GM18873 (cell line): ENCODE measurements at regions not wholly inside any gene's neighbourhood (a gene's known extent, or its start where the extent isn't known, plus 50 kb on each side); places are given as distances from the start of the nearest gene placed in this dataset.
"Not testable (repeated sequence)": the region's sequence is repeated elsewhere in the genome, so short reads cannot be mapped to it uniquely, and the experiment has no call there.

Experiments
- ATAC-seq: cut with Tn5 transposase; IDR thresholded peaks from one replicate; pipeline ENCODE4 v1.9.1; 2021; ENCODE audit warnings: mild to moderate bottlenecking, moderate library complexity, moderate number of reproducible peaks; ENCODE audit not compliant: unreplicated experiment, low FRiP score

DNA sequence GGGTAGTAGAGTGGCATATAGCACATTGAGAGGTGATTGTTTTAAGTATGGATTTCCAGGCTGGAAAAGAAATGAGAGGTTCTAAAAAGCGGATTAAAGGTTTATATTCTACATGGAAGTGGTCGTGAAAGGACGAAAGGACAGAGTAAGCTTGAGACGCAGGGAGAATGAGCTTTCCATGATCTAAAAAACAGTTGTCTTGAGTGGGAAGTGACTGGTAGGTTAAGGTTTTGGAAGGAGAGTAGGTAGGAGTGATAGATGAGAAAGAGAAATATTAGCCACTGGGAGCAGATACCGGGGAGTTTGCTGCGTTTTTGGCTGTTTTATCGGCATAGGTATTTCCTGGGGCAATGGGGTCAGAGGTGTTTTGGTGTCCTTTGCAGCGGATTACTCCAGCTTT lies 750.6 kb upstream of the ADGRB3 start:
- no peak for ATAC-seq

DNA sequence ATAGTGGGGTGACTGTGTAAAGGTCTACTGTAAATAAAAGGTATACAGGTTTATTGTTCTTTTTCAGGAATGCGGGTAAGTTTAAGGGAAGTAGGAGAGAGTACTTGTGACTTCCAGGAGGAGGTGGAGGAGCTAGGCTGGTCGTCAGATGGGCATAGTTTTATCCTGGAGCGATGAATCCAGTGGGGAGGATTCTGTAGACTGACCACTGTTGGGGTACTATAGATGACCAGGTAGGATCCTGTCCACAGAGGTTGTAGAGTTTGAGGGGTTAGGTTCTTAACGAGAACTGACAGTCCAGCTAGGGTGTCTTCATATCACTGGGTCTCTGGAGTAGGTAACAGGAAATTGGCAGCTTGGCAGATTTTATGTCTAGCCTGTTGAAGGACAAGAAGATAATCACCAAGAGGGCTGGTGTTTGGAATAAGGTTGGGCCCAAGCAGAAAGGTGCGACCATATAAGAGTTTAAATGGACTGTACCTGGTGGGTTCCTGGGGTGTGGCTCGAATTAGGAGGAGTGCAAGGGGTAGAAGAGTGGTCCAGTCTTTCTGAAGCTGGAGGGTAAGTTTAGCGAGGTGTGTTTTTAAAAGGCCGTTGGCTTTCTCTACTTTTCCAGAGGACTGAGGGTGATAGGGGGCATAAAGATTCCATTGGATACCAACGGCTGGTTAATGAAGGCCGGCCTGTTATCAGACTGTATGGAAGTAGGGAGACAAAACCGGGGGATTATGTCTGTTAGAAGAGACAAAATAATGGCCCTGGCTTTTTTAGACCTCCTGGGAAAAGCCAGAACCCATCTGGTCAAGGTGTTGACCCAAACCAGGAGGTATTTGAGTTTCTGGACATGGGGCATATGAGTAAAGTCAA lies 751.3 kb upstream of the ADGRB3 start:
- no peak for ATAC-seq

DNA sequence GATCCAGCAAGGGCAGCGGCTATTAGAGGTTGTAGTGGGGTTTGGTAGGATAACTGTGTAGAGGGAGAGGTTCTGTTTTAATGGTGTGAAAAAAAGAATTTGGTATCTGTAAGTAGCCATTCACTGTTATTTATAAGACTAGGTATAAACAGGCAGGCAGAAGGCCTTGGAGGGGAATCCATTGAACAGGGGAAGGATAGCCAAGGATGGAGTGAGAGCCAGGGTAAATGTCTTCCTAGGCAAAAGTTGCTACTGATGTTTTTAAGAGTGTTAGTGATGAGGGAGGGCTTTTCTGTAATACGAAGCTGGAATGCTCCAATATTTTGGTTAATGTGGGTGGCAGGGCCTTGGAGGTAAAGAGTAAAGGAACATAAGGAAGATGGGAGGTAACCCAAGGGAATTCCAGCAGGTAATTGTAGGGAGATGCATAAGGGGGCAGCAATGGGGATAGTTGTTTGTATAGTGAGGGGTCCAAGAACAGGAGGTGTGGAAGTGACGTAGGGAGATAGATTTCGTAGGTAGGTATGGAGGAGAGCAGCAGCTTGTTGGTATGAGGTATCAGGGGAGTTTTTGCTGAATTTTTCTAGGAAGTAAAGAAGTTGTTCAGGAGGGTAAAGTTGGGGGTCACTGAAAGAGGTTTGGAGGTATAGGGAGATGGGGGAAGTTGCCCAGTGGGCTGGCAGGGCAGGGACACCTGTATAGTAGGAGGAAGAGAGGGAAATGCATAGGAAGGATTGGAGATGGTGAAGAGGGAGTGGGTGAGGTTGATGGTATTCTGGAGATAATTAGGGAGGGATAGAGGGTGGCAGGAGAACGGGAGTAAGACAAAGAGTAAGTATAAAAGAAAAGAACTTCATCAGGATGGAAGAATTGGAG lies 752.4 kb upstream of the ADGRB3 start:
- ATAC-seq: no peak

DNA sequence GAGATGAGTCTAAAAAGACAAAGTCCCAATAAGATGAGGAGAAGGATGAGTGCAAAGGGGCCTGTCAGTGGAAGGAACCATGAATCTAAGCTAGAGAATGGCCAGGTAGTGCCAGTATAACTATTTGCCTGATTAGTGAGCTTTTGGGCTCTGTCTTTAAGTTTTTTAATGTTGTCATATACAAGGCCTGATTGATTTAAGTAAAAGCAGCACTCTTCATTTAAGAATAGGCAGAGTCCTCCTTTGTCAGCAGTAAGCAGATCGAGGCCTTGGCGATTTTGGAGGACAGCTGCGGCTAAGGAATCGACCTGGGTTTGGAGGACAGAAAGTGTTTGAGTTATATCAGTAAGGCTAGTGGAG lies 753.4 kb upstream of the ADGRB3 start:
- no peak for ATAC-seq

DNA sequence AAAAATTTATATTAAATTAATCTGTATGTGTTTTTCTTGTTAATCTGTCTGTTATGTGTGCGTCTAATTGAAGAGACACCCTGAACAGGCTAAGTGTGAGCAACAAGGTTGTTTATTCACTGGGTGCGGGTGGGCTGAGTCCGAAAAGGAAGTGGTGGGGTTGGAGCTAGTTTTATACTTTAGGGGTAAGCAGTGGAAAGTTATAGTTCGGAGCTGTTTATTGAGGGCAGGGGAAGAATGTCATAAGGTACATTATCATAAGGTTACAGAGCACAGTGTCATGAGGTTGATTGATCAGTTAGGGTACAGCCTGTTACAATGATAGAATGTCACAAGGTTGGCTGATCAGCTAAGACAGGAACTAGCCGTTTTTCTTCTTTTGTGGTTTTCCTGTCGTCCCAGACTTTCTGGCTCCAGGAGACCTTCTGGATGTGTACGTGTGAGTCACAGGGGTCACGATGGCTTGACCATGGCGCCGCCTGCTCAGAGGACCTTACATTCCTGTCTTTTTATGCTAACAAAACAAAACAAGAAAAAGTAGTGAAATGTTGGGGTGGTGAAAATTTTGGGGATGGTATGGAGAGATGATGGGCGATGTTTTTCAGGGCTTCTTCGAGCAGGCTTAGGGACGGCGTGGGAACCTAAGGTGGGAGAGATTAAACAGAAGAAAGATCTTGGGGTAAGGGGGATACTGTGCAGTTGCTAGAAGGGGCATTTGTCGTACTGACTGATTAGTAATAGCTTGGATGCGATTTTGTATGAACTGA lies 754.0 kb upstream of the ADGRB3 start:
- no peak for ATAC-seq

DNA sequence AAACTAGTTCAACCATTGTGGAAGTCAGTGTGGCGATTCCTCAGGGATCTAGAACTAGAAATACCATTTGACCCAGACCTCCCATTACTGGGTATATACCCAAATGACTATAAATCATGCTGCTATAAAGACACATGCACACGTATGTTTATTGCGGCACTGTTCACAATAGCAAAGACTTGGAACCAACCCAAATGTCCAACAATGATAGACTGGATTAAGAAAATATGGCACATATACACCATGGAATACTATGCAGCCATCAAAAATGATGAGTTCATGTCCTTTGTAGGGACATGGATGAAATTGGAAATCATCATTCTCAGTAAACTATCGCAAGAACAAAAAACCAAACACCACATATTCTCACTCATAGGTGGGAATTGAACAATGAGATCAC lies 754.7 kb upstream of the ADGRB3 start:
- not testable (repeated sequence) for ATAC-seq

DNA sequence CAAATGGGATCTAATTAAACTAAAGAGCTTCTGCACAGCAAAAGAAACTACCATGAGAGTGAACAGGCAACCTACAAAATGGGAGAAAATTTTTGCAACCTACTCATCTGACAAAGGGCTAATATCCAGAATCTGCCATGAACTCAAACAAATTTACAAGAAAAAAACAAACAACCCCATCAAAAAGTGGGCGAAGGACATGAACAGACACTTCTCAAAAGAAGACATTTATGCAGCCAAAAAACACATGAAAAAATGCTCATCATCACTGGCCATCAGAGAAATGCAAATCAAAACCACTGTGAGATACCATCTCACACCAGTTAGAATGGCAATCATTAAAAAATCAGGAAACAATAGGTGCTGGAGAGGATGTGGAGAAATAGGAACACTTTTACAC lies 755.2 kb upstream of the ADGRB3 start:
- ATAC-seq: not testable (repeated sequence)

DNA sequence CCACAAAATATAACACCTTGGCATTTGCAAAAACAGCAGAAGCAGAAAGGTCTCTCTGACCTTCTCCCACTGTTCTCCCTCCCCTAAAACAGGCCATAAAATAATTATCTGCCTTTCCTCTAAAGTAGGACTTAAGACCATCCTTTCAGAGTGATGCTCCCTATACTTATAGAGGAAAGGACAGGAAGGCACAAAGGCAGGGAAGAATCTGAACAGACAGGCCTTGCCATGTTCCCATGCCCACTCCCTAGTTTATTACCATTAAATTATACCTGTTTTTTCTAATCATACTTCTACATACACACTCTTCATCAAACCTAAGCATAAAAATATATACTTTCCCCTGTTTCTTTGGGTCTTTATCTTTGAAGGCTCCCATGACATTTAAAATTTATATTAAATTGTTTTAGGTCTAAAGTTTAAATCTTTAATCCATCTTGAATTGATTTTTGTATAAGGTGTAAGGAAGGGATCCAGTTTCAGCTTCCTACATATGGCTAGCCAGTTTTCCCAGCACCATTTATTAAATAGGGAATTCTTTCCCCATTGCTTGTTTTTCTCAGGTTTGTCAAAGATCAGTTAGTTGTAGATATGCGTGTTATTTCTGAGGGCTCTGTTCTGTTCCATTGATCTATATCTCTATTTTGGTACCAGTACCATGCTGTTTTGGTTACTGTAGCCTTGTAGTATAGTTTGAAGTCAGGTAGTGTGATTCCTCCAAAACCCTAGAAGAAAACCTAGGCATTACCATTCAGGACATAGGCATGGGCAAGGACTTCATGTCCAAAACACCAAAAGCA lies 755.8 kb upstream of the ADGRB3 start:
- ATAC-seq: not testable (repeated sequence)

DNA sequence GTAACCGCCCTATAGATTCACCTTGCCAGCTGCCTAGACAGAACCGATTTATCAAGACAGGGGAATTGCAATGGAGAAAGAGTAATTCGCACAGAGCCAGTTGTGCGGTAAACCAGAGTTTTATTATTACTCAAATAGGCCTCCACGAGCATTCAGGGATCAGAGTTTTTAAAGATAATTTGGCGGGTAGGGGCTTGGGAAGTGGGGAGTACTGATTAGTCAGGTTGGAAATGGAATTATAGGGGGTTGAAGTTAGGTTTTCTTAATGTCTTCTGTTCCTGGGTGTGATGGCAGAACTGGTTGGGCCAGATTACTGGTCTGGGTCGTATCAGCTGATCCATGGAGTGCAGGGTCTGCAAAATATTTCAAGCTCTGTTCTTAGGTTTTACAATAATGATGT lies 756.9 kb upstream of the ADGRB3 start:
- not testable (repeated sequence) for ATAC-seq

DNA sequence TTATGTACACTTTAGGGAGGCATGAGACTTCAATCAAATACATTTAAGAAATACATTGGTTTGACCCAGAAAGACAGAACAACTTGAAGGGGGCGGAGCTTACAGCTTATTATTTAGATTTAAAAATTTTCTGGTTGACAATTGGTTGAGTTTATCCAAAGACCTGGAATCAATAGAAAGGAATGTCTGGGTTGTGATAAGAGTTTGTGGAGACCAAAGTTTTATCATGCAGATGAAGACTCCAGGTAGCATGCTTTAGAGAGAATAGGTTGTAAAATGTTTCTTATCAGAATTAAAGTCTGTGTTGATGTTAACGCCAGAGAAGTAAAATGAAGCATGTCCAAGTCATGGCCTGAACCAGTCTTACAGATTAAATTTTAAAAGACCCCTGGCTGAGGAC lies 757.8 kb upstream of the ADGRB3 start:
- no peak for ATAC-seq

DNA sequence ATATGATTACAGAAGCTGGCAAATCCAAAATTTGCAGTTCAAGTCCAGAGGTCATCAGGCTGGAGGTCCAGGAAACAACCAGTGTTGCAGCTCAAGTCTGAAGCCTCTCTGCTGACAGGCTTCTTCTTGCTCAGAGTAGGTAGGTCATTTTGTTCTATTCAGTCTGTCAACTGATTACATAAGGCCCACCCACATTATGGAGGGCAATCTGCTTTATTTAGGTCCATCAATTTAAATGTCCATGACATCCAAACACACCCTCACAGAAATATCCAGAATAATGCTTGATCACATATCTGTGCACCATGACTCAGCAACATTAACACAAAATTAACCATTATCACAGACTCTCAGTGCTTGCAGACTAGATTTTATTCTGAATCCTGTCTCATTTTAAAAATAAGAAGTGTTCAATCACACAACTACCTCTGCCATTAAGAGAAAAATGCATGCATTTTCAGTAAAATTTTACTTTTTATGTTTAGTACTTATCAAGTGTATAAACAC lies 759.2 kb upstream of the ADGRB3 start:
- ATAC-seq: no peak

DNA sequence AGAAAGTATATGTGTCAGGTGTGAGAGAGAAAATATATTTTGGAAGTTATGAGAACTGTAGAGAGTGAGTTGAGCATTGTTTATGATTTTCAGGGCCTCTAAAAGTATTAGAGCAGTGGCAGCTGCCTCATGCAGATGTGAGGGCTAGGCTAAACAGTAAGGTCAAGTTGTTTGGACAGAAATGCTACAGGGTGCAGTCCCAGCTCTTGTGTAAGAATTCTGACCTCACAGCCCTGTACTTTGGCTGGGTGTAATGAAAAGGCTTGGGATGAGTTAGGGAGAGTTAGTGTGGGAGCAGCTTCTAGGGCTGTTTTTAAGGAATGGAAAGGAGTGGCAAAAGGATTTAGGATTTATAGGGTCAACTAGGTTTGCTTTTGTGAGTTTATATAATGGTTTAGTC lies 764.8 kb upstream of the ADGRB3 start:
- no peak for ATAC-seq

DNA sequence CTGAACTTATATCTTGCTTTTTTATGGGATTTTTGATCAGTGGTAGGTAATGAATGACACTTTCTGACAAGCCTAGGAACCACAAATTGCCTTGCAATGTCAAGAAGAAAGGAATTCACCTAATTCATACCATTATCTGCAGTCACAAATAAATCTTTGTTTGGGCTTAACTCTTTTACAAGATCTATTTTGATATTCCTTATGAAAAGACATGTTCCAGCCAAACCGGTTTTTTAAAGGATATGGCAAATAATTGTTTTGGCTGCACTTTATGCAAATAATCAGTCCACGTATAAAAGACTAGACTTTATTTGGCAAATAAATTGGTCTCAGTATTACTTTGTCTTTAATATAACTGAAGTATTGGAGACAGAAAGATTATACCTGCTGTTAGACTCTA lies 771.7 kb upstream of the ADGRB3 start:
- ATAC-seq: no peak

DNA sequence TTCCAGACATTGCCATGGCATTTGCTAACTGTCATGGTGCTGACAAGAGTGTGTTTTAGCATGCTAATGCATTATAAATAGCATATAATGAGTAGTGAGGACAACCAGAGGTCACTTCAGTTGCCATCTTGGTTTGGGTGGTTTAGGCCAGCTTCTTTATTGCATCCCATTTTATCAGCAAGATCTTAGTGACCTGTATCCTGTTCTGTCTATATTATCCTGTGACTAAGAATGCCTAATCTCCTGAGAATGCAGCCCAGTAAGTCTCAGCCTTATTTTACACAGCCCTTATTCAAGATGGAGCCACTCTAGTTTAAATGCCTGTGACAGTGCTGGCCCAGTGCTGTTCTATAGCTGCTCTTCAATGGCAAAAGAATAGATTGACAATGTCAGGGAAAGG lies 781.0 kb upstream of the ADGRB3 start:
- ATAC-seq: no peak

DNA sequence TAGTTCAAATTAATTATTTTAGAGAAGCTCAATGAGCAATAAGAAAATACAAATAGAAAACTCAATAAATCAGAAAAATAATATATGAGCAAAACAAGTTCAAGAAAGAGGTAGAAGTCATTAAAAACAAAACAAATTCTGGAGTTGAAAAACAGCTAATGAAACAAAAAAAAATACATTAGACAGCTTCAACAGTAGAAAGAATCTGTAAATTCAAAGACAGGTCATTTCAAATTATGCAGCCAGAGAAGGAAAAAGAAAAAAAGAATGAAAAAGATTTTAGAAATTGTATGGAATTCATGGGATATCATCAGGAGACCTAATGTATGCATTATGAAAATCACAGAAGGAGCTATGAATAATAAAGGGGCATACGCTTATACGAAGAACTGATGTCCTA lies 795.3 kb upstream of the ADGRB3 start:
- ATAC-seq: no peak

DNA sequence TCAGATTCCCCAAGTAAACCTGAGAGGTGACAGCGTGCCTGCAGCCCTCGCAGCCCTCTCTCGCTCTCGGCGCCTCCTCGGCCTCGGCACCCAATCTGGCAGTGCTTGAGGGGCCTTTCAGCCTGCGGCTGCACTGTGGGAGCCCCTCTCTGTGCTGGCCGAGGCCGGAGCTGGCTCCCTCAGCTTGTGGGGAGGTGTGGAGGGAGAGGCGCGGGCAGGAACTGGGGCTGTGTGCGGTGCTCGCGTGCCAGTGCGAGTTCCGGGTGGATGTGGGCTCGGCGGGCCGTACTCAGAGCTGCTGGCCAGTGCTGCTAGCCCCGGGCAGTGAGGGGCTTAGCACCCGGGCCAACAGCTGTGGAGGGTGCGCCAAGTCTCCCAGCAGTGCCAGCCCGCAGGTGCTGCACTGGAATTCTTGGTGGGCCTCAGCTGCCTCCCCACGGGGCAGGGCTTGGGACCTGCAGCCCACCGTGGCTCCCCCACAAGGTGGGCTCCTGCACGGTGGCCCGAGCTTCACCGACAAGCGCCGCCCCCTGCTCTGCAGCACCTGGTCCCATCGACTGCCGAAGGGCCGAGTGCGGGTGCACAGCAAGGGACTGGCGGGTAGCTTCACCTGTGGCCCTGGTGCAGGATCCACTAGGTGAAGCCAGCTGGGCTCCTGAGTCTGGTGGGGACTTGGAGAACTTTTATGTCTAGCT lies 809.7 kb upstream of the ADGRB3 start:
- ATAC-seq: no peak

DNA sequence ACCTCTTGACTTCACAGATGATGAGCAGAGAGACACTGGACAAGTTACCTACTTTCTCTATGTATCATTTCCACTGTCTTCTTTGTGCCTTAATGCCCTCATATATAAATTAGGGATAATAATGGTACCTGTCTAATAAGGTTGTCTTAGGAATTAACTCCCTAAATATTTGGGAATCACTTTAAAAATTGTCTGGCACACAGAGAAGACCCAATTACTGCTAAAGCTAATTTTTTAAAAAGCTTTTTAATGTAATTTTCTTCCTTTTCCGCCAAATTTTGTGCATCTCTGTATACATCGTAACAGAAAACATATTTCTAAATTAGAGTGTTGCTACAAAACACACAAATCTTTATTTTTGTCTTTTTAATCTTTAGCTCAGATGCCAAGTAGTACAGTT lies 816.8 kb upstream of the ADGRB3 start:
- no peak for ATAC-seq

DNA sequence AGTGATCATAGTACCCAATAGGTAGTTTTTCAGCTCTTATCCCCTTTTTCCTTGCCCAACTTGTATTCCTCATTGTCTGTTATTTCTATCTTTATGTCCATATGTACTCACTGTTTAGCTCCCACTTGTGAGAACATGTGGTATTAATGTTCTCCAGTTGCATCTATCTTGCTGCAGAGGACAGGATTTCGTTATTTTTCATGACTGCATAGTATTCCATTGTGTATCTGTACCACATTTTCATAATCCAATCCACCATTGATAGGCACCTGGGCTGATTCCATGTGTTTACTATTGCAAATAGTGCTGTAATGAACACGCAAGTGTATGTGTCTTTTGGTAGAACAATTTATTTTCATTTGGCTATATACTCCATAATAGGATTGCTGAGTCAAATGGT lies 819.5 kb upstream of the ADGRB3 start:
- ATAC-seq: no peak

DNA sequence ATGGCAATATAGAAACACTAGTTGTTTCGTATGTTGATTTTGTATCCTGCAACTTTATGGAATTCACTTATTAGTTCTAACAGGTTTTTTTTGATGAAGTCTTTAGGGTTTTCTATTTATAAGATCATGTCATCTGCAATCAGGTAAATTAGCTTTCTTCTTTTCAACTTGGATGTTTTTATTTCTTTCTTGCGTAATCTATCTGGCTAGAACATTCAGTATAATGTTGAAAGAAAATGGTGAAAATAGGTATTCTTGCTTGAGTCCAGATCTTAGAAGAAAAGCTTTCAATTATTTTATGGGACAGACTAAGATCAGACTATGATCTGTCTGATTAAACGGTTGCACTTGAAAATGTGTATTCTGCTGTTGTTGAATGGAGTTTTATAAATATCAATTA lies 820.8 kb upstream of the ADGRB3 start:
- ATAC-seq: no peak
